WI38 (cell line): ENCODE measurements at regions not wholly inside any gene's neighbourhood (a gene's known extent, or its start where the extent isn't known, plus 50 kb on each side); places are given as distances from the start of the nearest gene placed in this dataset.

Experiments
- H3K4me3 ChIP-seq: 2 replicates; pipeline ENCODE4 v1.5.1; 2011; ENCODE audit warnings: low read depth, mild to moderate bottlenecking, control low read depth, low read length
- TF ChIP-seq, protein P1 (sequence below): IDR thresholded peaks from 2 replicates; pipeline ENCODE4 v1.5.1; 2012; ENCODE audit warnings: low read depth, mild to moderate bottlenecking, control low read depth, low read length

- no peak overlapping the region for H3K4me3 ChIP-seq
- TF ChIP-seq, protein P1, sequence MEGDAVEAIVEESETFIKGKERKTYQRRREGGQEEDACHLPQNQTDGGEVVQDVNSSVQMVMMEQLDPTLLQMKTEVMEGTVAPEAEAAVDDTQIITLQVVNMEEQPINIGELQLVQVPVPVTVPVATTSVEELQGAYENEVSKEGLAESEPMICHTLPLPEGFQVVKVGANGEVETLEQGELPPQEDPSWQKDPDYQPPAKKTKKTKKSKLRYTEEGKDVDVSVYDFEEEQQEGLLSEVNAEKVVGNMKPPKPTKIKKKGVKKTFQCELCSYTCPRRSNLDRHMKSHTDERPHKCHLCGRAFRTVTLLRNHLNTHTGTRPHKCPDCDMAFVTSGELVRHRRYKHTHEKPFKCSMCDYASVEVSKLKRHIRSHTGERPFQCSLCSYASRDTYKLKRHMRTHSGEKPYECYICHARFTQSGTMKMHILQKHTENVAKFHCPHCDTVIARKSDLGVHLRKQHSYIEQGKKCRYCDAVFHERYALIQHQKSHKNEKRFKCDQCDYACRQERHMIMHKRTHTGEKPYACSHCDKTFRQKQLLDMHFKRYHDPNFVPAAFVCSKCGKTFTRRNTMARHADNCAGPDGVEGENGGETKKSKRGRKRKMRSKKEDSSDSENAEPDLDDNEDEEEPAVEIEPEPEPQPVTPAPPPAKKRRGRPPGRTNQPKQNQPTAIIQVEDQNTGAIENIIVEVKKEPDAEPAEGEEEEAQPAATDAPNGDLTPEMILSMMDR, result no peak
Observed at GRCh38 chr15:93694033-93694432, 537.3 kb upstream of the MCTP2 start.

DNA sequence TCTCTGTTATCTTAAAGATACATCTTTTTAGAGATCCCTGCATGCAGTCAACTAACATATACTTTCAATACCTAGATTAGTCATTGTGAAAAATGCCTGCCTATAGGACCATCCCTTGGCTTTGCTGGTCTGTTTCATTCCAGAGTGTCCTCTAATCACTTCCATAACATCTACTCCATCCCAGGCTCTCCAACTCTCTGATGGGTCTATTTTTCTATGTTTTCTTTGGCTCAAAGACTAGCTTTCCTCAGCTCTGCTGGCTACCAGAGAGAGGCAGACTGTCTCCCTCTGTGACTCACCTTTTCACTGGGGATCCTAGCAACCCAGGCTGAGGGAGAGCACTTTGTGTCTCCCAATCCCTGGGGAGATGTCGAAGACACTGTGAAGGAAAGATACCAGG lies 547.7 kb upstream of the MCTP2 start:
- TF ChIP-seq, protein P1, result no peak
- no peak overlapping the region for H3K4me3 ChIP-seq

GRCh38 chr15:93671387-93671943 lies 559.9 kb upstream of the MCTP2 start:
- TF ChIP-seq, protein P1, result no peak
- no peak overlapping the region for H3K4me3 ChIP-seq

GRCh38 chr15:93670931-93671330 lies 560.4 kb upstream of the MCTP2 start:
- no peak overlapping the region for H3K4me3 ChIP-seq
- TF ChIP-seq, protein P1, result no peak

DNA sequence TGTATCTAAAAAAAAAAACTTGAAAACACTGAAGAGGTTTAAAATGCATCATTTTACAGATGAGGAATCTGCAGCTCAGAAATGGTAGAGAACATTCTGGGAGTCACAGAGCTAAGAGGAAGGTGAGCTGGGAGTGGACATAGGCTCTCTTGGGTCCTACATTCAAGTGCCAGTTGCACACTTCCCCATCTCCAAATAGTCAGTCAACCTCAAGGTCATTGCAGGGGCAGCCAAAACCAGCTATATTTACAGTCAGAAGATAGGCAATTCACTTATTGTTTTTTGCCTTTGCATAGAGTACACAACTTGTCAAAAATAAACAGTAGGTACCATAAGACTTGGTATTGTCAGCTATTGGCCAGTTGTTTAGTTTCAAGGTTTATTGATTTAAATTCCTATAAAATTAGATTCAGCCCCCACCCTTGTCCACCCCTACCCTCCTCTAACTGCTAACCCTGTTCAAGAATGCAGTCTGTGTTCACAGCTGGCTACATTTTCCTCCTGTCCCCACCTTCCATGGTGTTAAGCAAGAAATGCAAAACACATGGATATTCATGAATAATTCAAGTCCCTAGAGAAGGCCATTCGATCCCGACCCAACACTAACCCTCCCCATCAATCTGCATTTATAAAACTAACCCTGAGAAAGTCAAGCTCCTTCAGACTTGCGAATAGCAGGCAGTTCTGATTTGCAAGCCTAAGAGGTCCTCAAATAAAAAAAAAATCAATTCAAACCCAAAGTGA lies 567.0 kb upstream of the MCTP2 start:
- H3K4me3 ChIP-seq, result no peak overlapping the region
- TF ChIP-seq, protein P1, result no peak

DNA sequence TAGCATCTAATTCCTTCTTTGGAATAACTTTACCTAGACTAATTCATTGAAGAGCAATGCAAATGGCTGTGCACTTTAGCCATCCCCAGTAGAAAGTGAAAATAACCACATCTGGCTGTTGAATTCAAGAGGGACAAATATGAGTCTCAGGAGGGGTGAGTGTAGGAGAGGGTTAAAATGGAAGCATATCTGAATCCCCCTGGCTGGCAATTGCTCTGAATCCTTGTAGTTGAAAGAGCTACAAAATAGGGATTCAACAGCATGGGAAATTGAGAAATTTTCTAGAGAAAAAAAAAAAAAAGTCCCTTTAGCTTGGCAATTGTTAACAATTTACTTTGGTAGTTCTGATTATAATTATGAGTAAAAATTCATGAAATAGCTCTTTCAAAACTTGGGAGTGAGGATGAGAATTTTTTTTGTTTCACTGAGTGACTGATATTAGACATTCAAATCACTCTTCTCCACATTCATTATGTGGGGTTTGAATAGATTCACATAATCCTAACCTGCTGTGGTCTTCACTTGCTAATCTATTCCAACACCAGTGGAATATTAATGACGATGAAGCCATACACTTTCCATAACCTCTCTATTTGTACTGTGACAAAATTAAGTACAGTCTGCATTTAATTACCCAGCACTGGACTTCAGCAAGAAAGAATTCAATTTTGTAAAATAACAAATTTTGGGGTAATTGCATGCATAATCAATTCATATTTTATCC lies 569.0 kb upstream of the MCTP2 start:
- TF ChIP-seq, protein P1, result no peak
- no peak overlapping the region for H3K4me3 ChIP-seq
